Epithelial cell of proximal tubule (primary cell): ENCODE measurements at regions not wholly inside any gene's neighbourhood (a gene's known extent, or its start where the extent isn't known, plus 50 kb on each side); places are given as distances from the start of the nearest gene placed in this dataset.

Experiments used
- DNase-seq: peaks from one replicate; pipeline ENCODE4 v3.0.0-alpha.2; 2011; ENCODE audit warnings: low read depth
- H3K4me3 ChIP-seq: 2 replicates; pipeline ENCODE4 v1.5.1; 2011; ENCODE audit warnings: low read depth, mild to moderate bottlenecking, low read length
- CTCF ChIP-seq: conservative IDR thresholded peaks from 2 replicates; pipeline ENCODE4 v1.5.1; 2012; ENCODE audit warnings: low read depth, mild to moderate bottlenecking, low read length

DNA sequence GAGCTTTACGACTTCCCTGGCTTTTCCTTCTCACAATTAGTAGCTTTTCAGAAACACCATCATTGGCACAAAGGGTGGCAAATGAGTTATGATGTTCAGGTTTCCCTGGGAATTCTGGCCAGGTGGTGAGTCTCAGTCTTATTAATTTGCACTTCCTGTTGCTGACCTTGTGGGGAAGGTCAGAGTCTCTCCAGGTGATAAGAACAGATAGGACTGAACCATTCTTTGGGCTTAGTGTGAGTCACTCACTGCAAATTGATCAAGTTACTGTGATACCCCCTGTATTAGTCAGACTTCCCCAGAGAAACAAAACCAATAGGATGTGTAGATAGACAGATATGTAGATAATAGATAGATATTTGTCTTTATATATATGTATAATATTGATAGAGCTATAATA lies 53.8 kb upstream of the RANBP3L start:
- no peak for TF ChIP-seq CTCF
- no peak for DNase-seq

GRCh38 chr5:36356915-36357314 lies 55.2 kb upstream of the RANBP3L start:
- DNase-seq: no peak
- no peak for TF ChIP-seq CTCF
- no peak overlapping the region for H3K4me3 ChIP-seq

More for the DNA sequence above, 53.8 kb upstream of the RANBP3L start:
- no peak overlapping the region for H3K4me3 ChIP-seq

DNA sequence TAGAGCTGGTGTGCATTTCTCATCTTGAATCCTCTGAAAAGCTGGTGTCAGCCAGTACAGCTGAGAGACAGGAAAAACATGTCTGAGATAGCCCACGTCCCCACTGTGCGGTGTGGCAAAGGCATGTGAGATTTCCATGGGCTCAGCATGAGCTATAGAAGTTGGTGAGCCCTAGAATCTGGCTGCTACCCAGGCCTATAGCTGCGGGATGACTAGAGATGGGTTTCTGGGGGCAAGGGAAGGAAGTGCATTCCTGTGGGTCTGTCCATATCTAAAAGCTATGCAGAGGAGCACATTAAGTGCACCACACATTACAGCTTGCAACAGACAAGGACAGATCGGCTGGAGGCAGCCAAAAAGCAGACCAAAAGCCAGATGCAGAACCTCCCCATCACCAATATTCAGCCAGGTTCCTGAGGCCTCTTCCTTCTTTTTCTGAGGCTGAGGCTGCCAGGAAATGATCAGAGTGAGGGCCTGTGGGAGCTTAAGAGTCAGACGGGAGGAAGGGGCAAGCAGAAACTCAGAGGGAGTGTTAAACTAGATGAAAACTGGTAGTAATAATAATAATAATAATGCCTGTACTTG lies 55.8 kb upstream of the RANBP3L start:
- no peak for DNase-seq
- TF ChIP-seq CTCF: no peak

GRCh38 chr5:36359267-36359666 lies 57.6 kb upstream of the RANBP3L start:
- H3K4me3 ChIP-seq: no peak overlapping the region
- TF ChIP-seq CTCF: no peak
- no peak for DNase-seq

More for the DNA sequence above, 55.8 kb upstream of the RANBP3L start:
- no peak overlapping the region for H3K4me3 ChIP-seq

DNA sequence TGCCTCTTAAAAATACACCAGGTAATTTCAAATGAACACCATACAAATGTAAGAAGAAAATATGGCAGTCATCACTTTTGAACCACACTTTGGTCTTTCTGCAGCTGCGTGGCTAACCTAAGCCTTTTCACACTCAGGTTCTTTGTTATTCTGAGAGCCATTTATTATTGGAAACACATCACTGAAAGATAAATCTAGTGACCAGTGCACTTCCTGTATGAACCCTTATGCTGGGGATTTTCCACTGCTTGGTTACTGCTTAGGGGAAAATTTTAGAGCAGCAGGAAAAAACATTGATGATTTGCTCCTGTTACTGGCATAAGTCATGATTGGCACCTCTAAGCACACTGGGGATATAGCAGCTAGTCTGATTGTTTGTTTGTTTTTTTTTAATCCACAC lies 58.6 kb upstream of the RANBP3L start:
- H3K4me3 ChIP-seq: no peak overlapping the region
- DNase-seq: no peak
- TF ChIP-seq CTCF: no peak

- peak; percentile 22 for TF ChIP-seq CTCF
- DNase-seq: no peak
- H3K4me3 ChIP-seq: no peak overlapping the region
These were observed 61.4 kb upstream of the RANBP3L start for GRCh38 chr5:36363101-36363500.

- no peak for TF ChIP-seq CTCF
- no peak for DNase-seq
- H3K4me3 ChIP-seq: no peak overlapping the region
These were observed 62.0 kb upstream of the RANBP3L start for GRCh38 chr5:36363744-36364143.
